H1 (cell line): ENCODE measurements at regions not wholly inside any gene's neighbourhood (a gene's known extent, or its start where the extent isn't known, plus 50 kb on each side); places are given as distances from the start of the nearest gene placed in this dataset.

Experiments used
- CTCF ChIA-PET: fragments of 300-600 bp; sonication (Branson Sonifier 250); formaldehyde crosslinking; loops from one replicate; lab custom pipeline; 2021; ENCODE audit not compliant: partially characterized antibody; lab: Charles Lee
- POLR2A ChIA-PET: fragments of 300-600 bp; sonication (Branson Sonifier 250); formaldehyde crosslinking; loops from one replicate; lab custom pipeline; 2021; ENCODE audit warnings: inconsistent platforms; ENCODE audit not compliant: partially characterized antibody; lab: Charles Lee
- DNase-seq, 2 experiments: peaks; one replicate each; pipeline versions ENCODE4 v3.0.0 to v3.0.0-alpha.2; 2010 to 2022; ENCODE audit warnings: low spot score in 2 of 2, low read depth in 1 of 2, mixed read lengths in 1 of 2
- FAIRE-seq: peaks from 2 replicates; lab custom pipeline; 2011; peaks lifted over from hg19 to GRCh38; lab: Jason Lieb, UNC
- H2AFZ ChIP-seq: 2 replicates; pipeline ENCODE4 v1.8.1; 2012; ENCODE audit warnings: low read length, inconsistent platforms
- H2AK5ac ChIP-seq: 2 replicates; pipeline ENCODE4 v1.6.1; 2013; ENCODE audit warnings: low read depth, low read length
- H2BK120ac ChIP-seq: replicated peaks from 2 replicates; pipeline ENCODE3; 2013; ENCODE audit warnings: low read depth, low read length, inconsistent platforms
- H2BK12ac ChIP-seq: 2 replicates; pipeline ENCODE4 v1.6.1; 2013; ENCODE audit warnings: low read depth, low read length
- H2BK15ac ChIP-seq: 2 replicates; pipeline ENCODE4 v1.6.1; 2013; ENCODE audit warnings: low read length
- H2BK20ac ChIP-seq: 2 replicates; pipeline ENCODE4 v1.6.1; 2013; ENCODE audit warnings: low read length
- H2BK5ac ChIP-seq: 2 replicates; pipeline ENCODE4 v1.6.1; 2013; ENCODE audit warnings: low read depth, low read length
- H3K14ac ChIP-seq: 2 replicates; pipeline ENCODE4 v1.6.1; 2013; ENCODE audit warnings: inconsistent platforms; ENCODE audit not compliant: insufficient read length
- H3K18ac ChIP-seq: 2 replicates; pipeline ENCODE4 v1.6.1; 2013; ENCODE audit warnings: low read length; ENCODE audit errors: extremely low read depth
- H3K23ac ChIP-seq: 2 replicates; pipeline ENCODE4 v1.6.1; 2013; ENCODE audit warnings: inconsistent platforms; ENCODE audit not compliant: insufficient read length
- H3K23me2 ChIP-seq: 2 replicates; pipeline ENCODE4 v1.6.1; 2013; ENCODE audit warnings: low read depth, low read length
- H3K27ac ChIP-seq: 2 replicates; pipeline ENCODE4 v1.6.1; 2011; ENCODE audit warnings: low read depth, low read length, inconsistent platforms
- H3K27me3 ChIP-seq, 4 experiments: replicated peaks in 1 of 4; 1 replicate in 1 of 4; 2 replicates in 3 of 4; pipeline versions ENCODE4 v1.6.1 to v1.8.1; 2011 to 2013; ENCODE audit warnings: low read length in 3 of 4, mild to moderate bottlenecking in 3 of 4, inconsistent platforms in 2 of 4, mixed read lengths in 2 of 4, moderate library complexity in 1 of 4; ENCODE audit not compliant: control insufficient read depth in 3 of 4, insufficient read depth in 3 of 4; ENCODE audit errors: extremely low read depth in 1 of 4
- H3K36me3 ChIP-seq, 4 experiments: 2 replicates each; pipeline versions ENCODE4 v1.6.1 to v1.8.1; 2011 to 2013; ENCODE audit warnings: mild to moderate bottlenecking in 4 of 4, low read length in 3 of 4, moderate library complexity in 2 of 4, control low read depth in 1 of 4, inconsistent platforms in 1 of 4; ENCODE audit not compliant: insufficient read depth in 4 of 4, control insufficient read depth in 2 of 4
- H3K4ac ChIP-seq: replicated peaks from 2 replicates; pipeline ENCODE3; 2013; ENCODE audit warnings: low read length, low read depth, mixed read lengths, inconsistent platforms; ENCODE audit not compliant: insufficient read length
- H3K4me1 ChIP-seq, 4 experiments: replicated peaks in 1 of 4; 1 replicate in 1 of 4; 2 replicates in 3 of 4; pipeline versions ENCODE4 v1.6.1 to v1.8.1; 2011 to 2013; ENCODE audit warnings: low read length in 3 of 4, inconsistent platforms in 2 of 4, mixed read lengths in 1 of 4; ENCODE audit not compliant: insufficient read depth in 4 of 4, control insufficient read depth in 3 of 4
- H3K4me2 ChIP-seq, 2 experiments: 2 replicates each; pipeline versions ENCODE4 v1.6.1 to v1.8.1; 2011 to 2013; ENCODE audit warnings: low read depth in 2 of 2, low read length in 2 of 2, control low read depth in 1 of 2, inconsistent platforms in 1 of 2, mild to moderate bottlenecking in 1 of 2; ENCODE audit not compliant: insufficient read depth in 1 of 2
- H3K4me3 ChIP-seq, 4 experiments: fragments of 200-600, 300-600 bp in 1 of 4; sonication (generic), shearing (Covaris generic), sonication (Bioruptor Twin) in 1 of 4; 2 replicates each; pipeline versions ENCODE4 v1.5.1 to v1.8.1; 2011 to 2016; ENCODE audit warnings: low read length in 4 of 4, low read depth in 3 of 4, control low read depth in 2 of 4, inconsistent platforms in 2 of 4, mild to moderate bottlenecking in 2 of 4, mixed read lengths in 1 of 4, moderate library complexity in 1 of 4; ENCODE audit not compliant: insufficient read depth in 2 of 4; ENCODE audit errors: extremely low read depth in 1 of 4
- H3K56ac ChIP-seq: replicated peaks from 2 replicates; pipeline ENCODE3; 2013; ENCODE audit warnings: low read depth, mild to moderate bottlenecking, mixed read lengths, low read length, inconsistent platforms; ENCODE audit not compliant: insufficient read length
- H3K79me1 ChIP-seq: 2 replicates; pipeline ENCODE4 v1.6.1; 2013; ENCODE audit warnings: low read depth, low read length, control low read depth
- H3K79me2 ChIP-seq, 2 experiments: 2 replicates each; pipeline versions ENCODE4 v1.6.1 to v1.8.1; 2012 to 2013; ENCODE audit warnings: low read length in 2 of 2, mild to moderate bottlenecking in 2 of 2, inconsistent platforms in 1 of 2; ENCODE audit not compliant: insufficient read depth in 2 of 2, control insufficient read depth in 1 of 2
- H3K9ac ChIP-seq, 4 experiments: replicated peaks in 1 of 4; 1 replicate in 1 of 4; 2 replicates in 3 of 4; pipeline versions ENCODE4 v1.6.1 to v1.8.1; 2011 to 2013; ENCODE audit warnings: low read depth in 3 of 4, low read length in 3 of 4, control low read depth in 2 of 4, mild to moderate bottlenecking in 2 of 4, moderate library complexity in 2 of 4, inconsistent platforms in 1 of 4; ENCODE audit errors: extremely low read depth in 1 of 4
- H3K9me3 ChIP-seq, 2 experiments: 2 replicates each; pipeline versions ENCODE4 v1.6.1 to v1.8.1; 2012 to 2013; ENCODE audit warnings: mild to moderate bottlenecking in 2 of 2, moderate library complexity in 2 of 2, control low read depth in 1 of 2, inconsistent platforms in 1 of 2, low read depth in 1 of 2, low read length in 1 of 2, mixed read lengths in 1 of 2; ENCODE audit not compliant: insufficient read depth in 2 of 2
- H4K20me1 ChIP-seq, 2 experiments: replicated peaks in 1 of 2; 2 replicates each; pipeline versions ENCODE3 to v1.8.1; 2011 to 2013; ENCODE audit warnings: inconsistent platforms in 2 of 2, low read length in 2 of 2, mild to moderate bottlenecking in 1 of 2; ENCODE audit not compliant: insufficient read depth in 2 of 2, control insufficient read depth in 1 of 2
- H4K5ac ChIP-seq: 2 replicates; pipeline ENCODE4 v1.6.1; 2013; ENCODE audit warnings: low read length, low read depth, mixed read lengths, inconsistent platforms; ENCODE audit not compliant: insufficient read length
- H4K8ac ChIP-seq: 2 replicates; pipeline ENCODE4 v1.8.0; 2013; ENCODE audit warnings: mild to moderate bottlenecking, moderate library complexity, low read length, inconsistent platforms; ENCODE audit not compliant: insufficient read depth; ENCODE audit errors: extremely low read depth
- H4K91ac ChIP-seq: replicated peaks from 2 replicates; pipeline ENCODE3; 2013; ENCODE audit warnings: low read length, mixed read lengths, inconsistent platforms; ENCODE audit not compliant: insufficient read length
- BCL11A ChIP-seq, 2 experiments: IDR thresholded peaks; one replicate each; pipeline ENCODE4 v1.6.1; 2011; ENCODE audit warnings: low read depth in 2 of 2, low read length in 2 of 2, mild to moderate bottlenecking in 2 of 2
- EGR1 ChIP-seq: IDR thresholded peaks from 2 replicates; pipeline ENCODE4 v1.6.1; 2011; ENCODE audit warnings: low read depth, low read length, borderline replicate concordance
- EP300 ChIP-seq, 2 experiments: IDR thresholded peaks; 1 replicate in 1 of 2; 2 replicates in 1 of 2; pipeline ENCODE4 v1.6.1; 2011 to 2012; ENCODE audit warnings: low read depth in 2 of 2, low read length in 2 of 2, mild to moderate bottlenecking in 2 of 2, borderline replicate concordance in 1 of 2, inconsistent platforms in 1 of 2, moderate library complexity in 1 of 2
- PHF8 ChIP-seq: fragments of 200-600 bp; sonication (generic); conservative IDR thresholded peaks from 2 replicates; pipeline ENCODE4 v1.7.1; 2012; ENCODE audit warnings: low read depth, mild to moderate bottlenecking, inconsistent platforms, low read length, moderate library complexity
- POLR2AphosphoS5 ChIP-seq: IDR thresholded peaks from 2 replicates; pipeline ENCODE4 v1.6.1; 2011; ENCODE audit warnings: low read depth, low read length
- SP2 ChIP-seq: IDR thresholded peaks from 2 replicates; pipeline ENCODE4 v1.6.1; 2012; ENCODE audit warnings: mild to moderate bottlenecking, low read length, inconsistent platforms
- SP4 ChIP-seq: IDR thresholded peaks from 2 replicates; pipeline ENCODE4 v1.6.1; 2012; ENCODE audit warnings: low read length, inconsistent platforms
- TBP ChIP-seq: IDR thresholded peaks from 2 replicates; pipeline ENCODE4 v1.6.1; 2011; ENCODE audit warnings: low read depth, low read length, improper control_type of control experiment
- TCF12 ChIP-seq: IDR thresholded peaks from 2 replicates; pipeline ENCODE4 v1.6.1; 2011; ENCODE audit warnings: low read depth, mild to moderate bottlenecking, low read length
- WGBS, 2 experiments: shearing (Covaris generic) in 1 of 2; methylation state at CpG; one replicate each; pipeline versions ENCODE4 v1.1.6 to v1.1.7; 2013 to 2015; ENCODE audit warnings: low lambda C conversion rate in 2 of 2, mixed read lengths in 2 of 2, inconsistent platforms in 1 of 2, low coverage in 1 of 2, missing lambda C conversion rate in 1 of 2; ENCODE audit not compliant: insufficient replicate concordance in 2 of 2, insufficient coverage in 1 of 2, insufficient read length in 1 of 2; ENCODE audit errors: extremely low coverage in 1 of 2, missing lambda C conversion rate in 1 of 2; 5-methylcytosine and 5-hydroxymethylcytosine counted together

DNA sequence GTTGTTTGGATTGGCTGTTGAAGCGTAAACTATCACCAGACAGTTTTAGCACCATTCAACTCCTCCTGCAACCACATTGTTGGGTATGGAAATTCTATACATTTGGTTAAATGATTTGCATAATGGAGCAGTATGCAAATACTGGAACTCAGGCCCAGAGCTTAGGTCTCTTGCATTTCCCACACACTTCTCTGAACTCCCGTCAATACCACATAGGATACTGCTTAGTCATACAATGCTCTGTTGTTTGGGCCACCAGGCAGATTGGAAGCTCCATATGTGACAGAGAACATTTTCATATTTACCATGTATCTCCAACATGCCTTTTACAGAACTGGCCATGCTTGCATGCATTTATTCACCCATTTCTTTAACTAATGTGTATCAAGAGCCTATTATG lies 78.0 kb downstream of the IFNG start:
- Histone ChIP-seq H3K79me1 (no peaks in the 10 kb centered on the region), H2AFZ (no peak overlapping the region), H3K9ac (no peak overlapping the region), H3K23me2 (no peaks in the 10 kb centered on the region), H3K4me1 (peaks cover 0 to 3% (median 0%) of the 10 kb centered on the region in 4 experiments; a peak in 3 of 7 replicates), H3K56ac (no peak overlapping the region), H2BK5ac (no peak overlapping the region), H2BK15ac (no peak overlapping the region), H3K27ac (no peak overlapping the region), H2BK20ac (no peak overlapping the region), H2AK5ac (0 out of 2 replicates have a peak overlapping the region, but pooled peaks have one; percentile 48), H2BK120ac (no peak overlapping the region), H3K79me2 (no peaks in the 10 kb centered on the region), H3K9me3 (peaks cover 15 to 17% of the 10 kb centered on the region in 2 experiments), H4K5ac (no peak overlapping the region), H4K91ac (no peak overlapping the region), H4K8ac (no peak overlapping the region), H3K4me2 (no peak overlapping the region), H3K14ac (no peak overlapping the region), H3K23ac (no peak overlapping the region), H3K4ac (no peak overlapping the region), H3K36me3 (no peaks in the 10 kb centered on the region), H2BK12ac (no peak overlapping the region), H3K27me3 (no peaks in the 10 kb centered on the region), H4K20me1 (no peaks in the 10 kb centered on the region), H3K4me3 (no peak overlapping the region), H3K18ac (no peak overlapping the region)
- CTCF ChIA-PET = interaction anchor here (0.7 to 2.0 kb wide), 3 partner anchors 32 to 192 kb away, joined by 3 to 10 read pairs (median 3); no protein-coding TSS in a partner anchor
- no peak for TF ChIP-seq BCL11A (IDR thresholded peaks at IDR 0.05; ENCODE audit: low read depth in 2 of 2, low read length in 2 of 2)
- TF ChIP-seq SP2 = no peak
- TF ChIP-seq POLR2AphosphoS5 = no peak
- no peak for TF ChIP-seq PHF8
- TF ChIP-seq EGR1 = no peak
- no peak for TF ChIP-seq TCF12
- no peak for TF ChIP-seq EP300 (IDR thresholded peaks at IDR 0.05; ENCODE audit: borderline replicate concordance in 1 of 2, low read depth in 2 of 2, low read length in 2 of 2)
- TF ChIP-seq TBP = no peak
- no peak for TF ChIP-seq SP4
- FAIRE-seq (no peak), DNase-seq (no peak)
- WGBS, 2 experiments = 92% methylated on average over 2 of the region's 2 CpGs; no CpG with 5 or more reads in 1 of the 2 experiments
- POLR2A ChIA-PET = no interaction called here
